ENCODE measurements at regions not wholly inside any gene's neighbourhood (a gene's known extent, or its start where the extent isn't known, plus 50 kb on each side); places are given as distances from the start of the nearest gene placed in this dataset.

DNA sequence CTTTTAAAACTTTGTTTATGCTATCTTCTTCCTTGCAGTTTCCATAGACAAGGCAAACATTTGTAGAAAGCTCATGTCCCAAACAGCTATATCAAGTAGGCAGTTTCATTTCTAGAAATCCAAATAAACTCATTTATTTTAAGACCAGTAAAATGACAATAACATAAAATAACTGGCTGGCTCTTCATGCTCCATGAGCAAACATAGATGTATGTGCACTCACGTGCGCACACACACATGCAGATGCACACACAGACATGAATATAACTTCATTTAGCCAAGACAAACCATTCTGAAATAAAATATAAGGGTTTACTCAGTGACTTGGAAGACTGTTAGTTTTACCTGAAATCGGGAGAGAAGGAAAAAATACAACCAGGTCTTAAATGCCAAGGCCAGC, 176.5 kb upstream of the GAS1 start:
- H3K36me3 Mint-ChIP-seq (ENCODE audit: low read depth): no peaks in the 10 kb centered on the region
- no peak overlapping the region for H3K4me3 ChIP-seq
- H3K9me2 ChIP-seq (ENCODE audit: insufficient read depth): no peaks in the 10 kb centered on the region
- no peak for ATAC-seq
- no peak overlapping the region for H3K4me3 Mint-ChIP-seq
- H3F3A ChIP-seq (replicated peaks; ENCODE audit: low read depth): no peaks in the 10 kb centered on the region
- TF ChIP-seq CTCF (conservative IDR thresholded peaks at IDR 0.05; ENCODE audit: low read depth in 2 of 2) (no peak), NANOG (IDR thresholded peaks at IDR 0.05; ENCODE audit: borderline replicate concordance) (no peak), ZNF114 (CRISPR knock-in tag; IDR thresholded peaks at IDR 0.05) (no peak), EZH2 (IDR thresholded peaks at IDR 0.05; ENCODE audit: low read depth, unreplicated experiment) (no peak), REST (IDR thresholded peaks at IDR 0.05; ENCODE audit: unreplicated experiment) (no peak), JUNB (IDR thresholded peaks at IDR 0.05; ENCODE audit: unreplicated experiment) (no peak), ETS1 (IDR thresholded peaks at IDR 0.05) (no peak), EZH2phosphoT487 (IDR thresholded peaks at IDR 0.05; ENCODE audit: unreplicated experiment) (no peak), CREB1 (CRISPR knock-in tag; IDR thresholded peaks at IDR 0.05; ENCODE audit: low read depth) (no peak), ZNF331 (CRISPR knock-in tag; IDR thresholded peaks at IDR 0.05; ENCODE audit: low read depth) (no peak)
- TF ChIP-seq, protein P1, sequence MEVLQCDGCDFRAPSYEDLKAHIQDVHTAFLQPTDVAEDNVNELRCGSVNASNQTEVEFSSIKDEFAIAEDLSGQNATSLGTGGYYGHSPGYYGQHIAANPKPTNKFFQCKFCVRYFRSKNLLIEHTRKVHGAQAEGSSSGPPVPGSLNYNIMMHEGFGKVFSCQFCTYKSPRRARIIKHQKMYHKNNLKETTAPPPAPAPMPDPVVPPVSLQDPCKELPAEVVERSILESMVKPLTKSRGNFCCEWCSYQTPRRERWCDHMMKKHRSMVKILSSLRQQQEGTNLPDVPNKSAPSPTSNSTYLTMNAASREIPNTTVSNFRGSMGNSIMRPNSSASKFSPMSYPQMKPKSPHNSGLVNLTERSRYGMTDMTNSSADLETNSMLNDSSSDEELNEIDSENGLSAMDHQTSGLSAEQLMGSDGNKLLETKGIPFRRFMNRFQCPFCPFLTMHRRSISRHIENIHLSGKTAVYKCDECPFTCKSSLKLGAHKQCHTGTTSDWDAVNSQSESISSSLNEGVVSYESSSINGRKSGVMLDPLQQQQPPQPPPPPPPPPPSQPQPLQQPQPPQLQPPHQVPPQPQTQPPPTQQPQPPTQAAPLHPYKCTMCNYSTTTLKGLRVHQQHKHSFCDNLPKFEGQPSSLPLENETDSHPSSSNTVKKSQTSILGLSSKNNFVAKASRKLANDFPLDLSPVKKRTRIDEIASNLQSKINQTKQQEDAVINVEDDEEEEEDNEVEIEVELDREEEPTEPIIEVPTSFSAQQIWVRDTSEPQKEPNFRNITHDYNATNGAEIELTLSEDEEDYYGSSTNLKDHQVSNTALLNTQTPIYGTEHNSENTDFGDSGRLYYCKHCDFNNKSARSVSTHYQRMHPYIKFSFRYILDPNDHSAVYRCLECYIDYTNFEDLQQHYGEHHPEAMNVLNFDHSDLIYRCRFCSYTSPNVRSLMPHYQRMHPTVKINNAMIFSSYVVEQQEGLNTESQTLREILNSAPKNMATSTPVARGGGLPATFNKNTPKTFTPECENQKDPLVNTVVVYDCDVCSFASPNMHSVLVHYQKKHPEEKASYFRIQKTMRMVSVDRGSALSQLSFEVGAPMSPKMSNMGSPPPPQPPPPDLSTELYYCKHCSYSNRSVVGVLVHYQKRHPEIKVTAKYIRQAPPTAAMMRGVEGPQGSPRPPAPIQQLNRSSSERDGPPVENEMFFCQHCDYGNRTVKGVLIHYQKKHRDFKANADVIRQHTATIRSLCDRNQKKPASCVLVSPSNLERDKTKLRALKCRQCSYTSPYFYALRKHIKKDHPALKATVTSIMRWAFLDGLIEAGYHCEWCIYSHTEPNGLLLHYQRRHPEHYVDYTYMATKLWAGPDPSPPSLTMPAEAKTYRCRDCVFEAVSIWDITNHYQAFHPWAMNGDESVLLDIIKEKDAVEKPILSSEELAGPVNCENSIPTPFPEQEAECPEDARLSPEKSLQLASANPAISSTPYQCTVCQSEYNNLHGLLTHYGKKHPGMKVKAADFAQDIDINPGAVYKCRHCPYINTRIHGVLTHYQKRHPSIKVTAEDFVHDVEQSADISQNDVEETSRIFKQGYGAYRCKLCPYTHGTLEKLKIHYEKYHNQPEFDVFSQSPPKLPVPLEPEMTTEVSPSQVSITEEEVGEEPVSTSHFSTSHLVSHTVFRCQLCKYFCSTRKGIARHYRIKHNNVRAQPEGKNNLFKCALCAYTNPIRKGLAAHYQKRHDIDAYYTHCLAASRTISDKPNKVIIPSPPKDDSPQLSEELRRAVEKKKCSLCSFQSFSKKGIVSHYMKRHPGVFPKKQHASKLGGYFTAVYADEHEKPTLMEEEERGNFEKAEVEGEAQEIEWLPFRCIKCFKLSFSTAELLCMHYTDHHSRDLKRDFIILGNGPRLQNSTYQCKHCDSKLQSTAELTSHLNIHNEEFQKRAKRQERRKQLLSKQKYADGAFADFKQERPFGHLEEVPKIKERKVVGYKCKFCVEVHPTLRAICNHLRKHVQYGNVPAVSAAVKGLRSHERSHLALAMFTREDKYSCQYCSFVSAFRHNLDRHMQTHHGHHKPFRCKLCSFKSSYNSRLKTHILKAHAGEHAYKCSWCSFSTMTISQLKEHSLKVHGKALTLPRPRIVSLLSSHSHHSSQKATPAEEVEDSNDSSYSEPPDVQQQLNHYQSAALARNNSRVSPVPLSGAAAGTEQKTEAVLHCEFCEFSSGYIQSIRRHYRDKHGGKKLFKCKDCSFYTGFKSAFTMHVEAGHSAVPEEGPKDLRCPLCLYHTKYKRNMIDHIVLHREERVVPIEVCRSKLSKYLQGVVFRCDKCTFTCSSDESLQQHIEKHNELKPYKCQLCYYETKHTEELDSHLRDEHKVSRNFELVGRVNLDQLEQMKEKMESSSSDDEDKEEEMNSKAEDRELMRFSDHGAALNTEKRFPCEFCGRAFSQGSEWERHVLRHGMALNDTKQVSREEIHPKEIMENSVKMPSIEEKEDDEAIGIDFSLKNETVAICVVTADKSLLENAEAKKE (CRISPR knock-in tag; IDR thresholded peaks at IDR 0.05): no peak
- no peak overlapping the region for H3K4me2 ChIP-seq
- H2AFZ ChIP-seq: no peak overlapping the region
- H3K4me1 Mint-ChIP-seq: no peaks in the 10 kb centered on the region
- H4K20me1 ChIP-seq (replicated peaks; ENCODE audit: insufficient read depth): no peaks in the 10 kb centered on the region
- no peaks in the 10 kb centered on the region for H3K36me3 ChIP-seq (ENCODE audit: insufficient read depth)
- no peaks in the 10 kb centered on the region for H3K79me2 ChIP-seq (replicated peaks; ENCODE audit: insufficient read depth)
- no peak for DNase-seq (ENCODE audit: low spot score)
- no peaks in the 10 kb centered on the region for H3K4me1 ChIP-seq (ENCODE audit: insufficient read depth)
- no peak overlapping the region for H3K27ac Mint-ChIP-seq
- no peaks in the 10 kb centered on the region; the same call in 2 of the 3 replicates for H3K9me3 Mint-ChIP-seq
- no peaks in the 10 kb centered on the region for H3K27me3 Mint-ChIP-seq (ENCODE audit: insufficient read depth, low read depth, poor library complexity)
- H3K27me3 ChIP-seq (ENCODE audit: insufficient read depth): no peaks in the 10 kb centered on the region
- H3K27ac ChIP-seq (ENCODE audit: low read depth): no peak overlapping the region
